HepG2 (cell line): ENCODE measurements at regions not wholly inside any gene's neighbourhood (a gene's known extent, or its start where the extent isn't known, plus 50 kb on each side); places are given as distances from the start of the nearest gene placed in this dataset.

Experiments
- ATAC-seq: fragments of 200-7000 bp; cut with Tn5 transposase; 3 replicates; pipeline ENCODE4 v1.9.1; 2020; ENCODE audit warnings: mild to moderate bottlenecking, moderate library complexity
- BruUV-seq: library from RNA; stranded (reverse); fragments of 400-500 nt; replicated peaks from 2 replicates; lab custom pipeline; 2021; lab: Mats Ljungman, UMichigan
- CTCF ChIA-PET: fragments of 300-600 bp; formaldehyde crosslinking; extraction: SDS; loops from one replicate; lab custom pipeline; 2021; ENCODE audit warnings: low total read pairs, inconsistent platforms, low intra/inter-chr PET ratio; lab: Yijun Ruan, JAX
- POLR2A ChIA-PET: fragments of 350-600 bp; sonication (Branson Sonifier 250); formaldehyde crosslinking; loops from one replicate; lab custom pipeline; 2020; ENCODE audit warnings: antibody characterized with exemption, inconsistent platforms; lab: Yijun Ruan, JAX
- DNase-seq: peaks from one replicate; pipeline ENCODE4 v3.0.0-alpha.2; 2015; ENCODE audit warnings: low spot score
- FAIRE-seq: peaks from 3 replicates; lab custom pipeline; 2011; peaks lifted over from hg19 to GRCh38; lab: Jason Lieb, UNC
- H2AFZ ChIP-seq: one replicate; pipeline ENCODE4 v1.6.1; 2011; ENCODE audit warnings: low read length, inconsistent platforms
- H3K27ac ChIP-seq: fragments of 300-600 bp; 3 replicates; pipeline ENCODE4 v1.8.0; 2011; ENCODE audit warnings: mixed run types, mild to moderate bottlenecking, mixed read lengths, low read length, inconsistent platforms; ENCODE audit not compliant: insufficient read depth; ENCODE audit errors: extremely low read length
- H3K27me3 ChIP-seq, 2 experiments: fragments of 200-600 bp in 1 of 2; 2 replicates in 1 of 2; 3 replicates in 1 of 2; pipeline versions ENCODE4 v1.6.0 to v1.8.0; 2011; ENCODE audit warnings: low read length in 2 of 2, mild to moderate bottlenecking in 2 of 2, moderate library complexity in 2 of 2, inconsistent platforms in 1 of 2; ENCODE audit not compliant: insufficient read depth in 2 of 2, control insufficient read depth in 1 of 2
- H3K36me3 ChIP-seq, 2 experiments: fragments of 200-600 bp in 1 of 2; replicated peaks in 1 of 2; 2 replicates in 1 of 2; 3 replicates in 1 of 2; pipeline versions ENCODE4 v1.5.1 to v1.8.0; 2011; ENCODE audit warnings: low read length in 2 of 2, inconsistent platforms in 1 of 2; ENCODE audit not compliant: insufficient read depth in 2 of 2, control insufficient read depth in 1 of 2
- H3K4me1 ChIP-seq: 2 replicates; pipeline ENCODE4 v1.5.1; 2012; ENCODE audit warnings: low read length, inconsistent platforms; ENCODE audit not compliant: insufficient read depth
- H3K4me2 ChIP-seq: 2 replicates; pipeline ENCODE4 v1.6.0; 2011; ENCODE audit warnings: low read depth, low read length, inconsistent platforms
- H3K4me3 ChIP-seq, 3 experiments: fragments of 200-600 bp in 1 of 3; sonication (generic), shearing (Covaris generic) in 1 of 3; replicated peaks in 1 of 3; 2 replicates each; pipeline ENCODE4 v1.5.1; 2011 to 2016; ENCODE audit warnings: low read length in 3 of 3, inconsistent platforms in 2 of 3, low read depth in 2 of 3, mild to moderate bottlenecking in 2 of 3, control low read depth in 1 of 3, mixed read lengths in 1 of 3; ENCODE audit not compliant: insufficient read depth in 1 of 3
- H3K79me2 ChIP-seq: one replicate; pipeline ENCODE4 v1.6.1; 2011; ENCODE audit warnings: low read length, inconsistent platforms; ENCODE audit not compliant: insufficient read depth
- H3K9ac ChIP-seq: 2 replicates; pipeline ENCODE4 v1.6.0; 2011; ENCODE audit warnings: mild to moderate bottlenecking, low read depth, low read length, inconsistent platforms; ENCODE audit not compliant: insufficient read depth
- H3K9me3 ChIP-seq: 2 replicates; pipeline ENCODE4 v1.5.1; 2012; ENCODE audit warnings: mild to moderate bottlenecking, low read length
- H4K20me1 ChIP-seq: 2 replicates; pipeline ENCODE4 v1.6.0; 2011; ENCODE audit warnings: inconsistent platforms, mild to moderate bottlenecking, low read length, moderate library complexity; ENCODE audit not compliant: insufficient read depth
- CHCHD3 ChIP-seq: sonication (generic); formaldehyde crosslinking; IDR thresholded peaks from 2 replicates; pipeline ENCODE4 v1.8.0; 2022; ENCODE audit warnings: mild to moderate bottlenecking, missing genetic modification reagents, moderate library complexity
- HES4 ChIP-seq: sonication (generic); formaldehyde crosslinking; IDR thresholded peaks from 2 replicates; pipeline ENCODE4 v1.9.0; 2021; ENCODE audit warnings: mild to moderate bottlenecking, missing genetic modification reagents, borderline replicate concordance
- KDM5B ChIP-seq: sonication (generic); formaldehyde crosslinking; IDR thresholded peaks from 2 replicates; pipeline ENCODE4 v1.4.0; 2020; ENCODE audit warnings: missing genetic modification reagents, mild to moderate bottlenecking, borderline replicate concordance
- NONO ChIP-seq, 2 experiments: fragments of 450-650 bp in 1 of 2; sonication (generic) in 1 of 2; formaldehyde crosslinking in 1 of 2; IDR thresholded peaks in 1 of 2; conservative IDR thresholded peaks in 1 of 2; 2 replicates each; pipeline versions ENCODE4 v1.6.1 to v1.8.0; 2017 to 2022; ENCODE audit warnings: mild to moderate bottlenecking in 1 of 2, missing genetic modification reagents in 1 of 2, moderate library complexity in 1 of 2
- NR1H2 ChIP-seq: sonication (generic); formaldehyde crosslinking; IDR thresholded peaks from 2 replicates; pipeline ENCODE4 v1.8.1; 2022; ENCODE audit warnings: low read depth, missing genetic modification reagents, borderline replicate concordance
- PLRG1 ChIP-seq: fragments of 450-650 bp; conservative IDR thresholded peaks from 2 replicates; pipeline ENCODE4 v1.6.1; 2016
- RFXAP ChIP-seq: sonication (generic); formaldehyde crosslinking; IDR thresholded peaks from 2 replicates; pipeline ENCODE4 v1.4.0; 2020; ENCODE audit warnings: missing genetic modification reagents, borderline replicate concordance
- SOX5 ChIP-seq: IDR thresholded peaks from 2 replicates; pipeline ENCODE4 v1.6.1; 2016; ENCODE audit warnings: borderline replicate concordance
- ZFP36 ChIP-seq: fragments of 150-350 bp; IDR thresholded peaks from 2 replicates; pipeline ENCODE4 v1.6.1; 2018; ENCODE audit warnings: borderline replicate concordance, low read length, low read depth; ENCODE audit not compliant: partially characterized antibody
- ZFP62 ChIP-seq: sonication (generic); formaldehyde crosslinking; IDR thresholded peaks from 2 replicates; pipeline ENCODE4 v1.4.0; 2020; ENCODE audit warnings: missing genetic modification reagents
- ZFY ChIP-seq: sonication (generic); formaldehyde crosslinking; IDR thresholded peaks from 2 replicates; pipeline ENCODE4 v1.4.0; 2020; ENCODE audit warnings: missing genetic modification reagents
- ZNF367 ChIP-seq: sonication (generic); formaldehyde crosslinking; IDR thresholded peaks from 2 replicates; pipeline ENCODE4 v1.4.0; 2020; ENCODE audit warnings: missing genetic modification reagents, borderline replicate concordance
- ZNF530 ChIP-seq: sonication (generic); formaldehyde crosslinking; IDR thresholded peaks from 2 replicates; pipeline ENCODE4 v1.5.0; 2020; ENCODE audit warnings: low read depth, mild to moderate bottlenecking, missing genetic modification reagents
- ZNF720 ChIP-seq: sonication (generic); formaldehyde crosslinking; IDR thresholded peaks from 2 replicates; pipeline ENCODE4 v1.4.0; 2020; ENCODE audit warnings: missing genetic modification reagents
- WGBS: methylation state at CpG from one replicate; pipeline ENCODE4 v1.1.6; 2017; ENCODE audit warnings: low lambda C conversion rate; 5-methylcytosine and 5-hydroxymethylcytosine counted together
- in situ Hi-C: cut with HindIII; loops from 2 replicates; pipeline ENCODE4 v1.10.0; 2017; ENCODE audit warnings: low pct_unique_long_range_greater_than_20kb; ENCODE audit not compliant: extremely low pct_ligation_motif_present
- intact Hi-C: fragments of 100-400 bp; cut with micrococcal nuclease; formaldehyde crosslinking; loops from one replicate; pipeline ENCODE4 v1.10.0; 2022; ENCODE audit not compliant: unreplicated experiment
- TF ChIP-seq, protein P1 (sequence below): sonication (generic); formaldehyde crosslinking; IDR thresholded peaks from 2 replicates; pipeline ENCODE4 v1.5.0; 2020; ENCODE audit warnings: mild to moderate bottlenecking, missing genetic modification reagents, moderate library complexity

GRCh38 chr19:20481736-20482135 lies 83.8 kb downstream of the ZNF737 start:
- Histone ChIP-seq H3K27me3 (no peaks in the 10 kb centered on the region), H4K20me1 (no peaks in the 10 kb centered on the region), H3K79me2 (no peaks in the 10 kb centered on the region), H3K4me3 (no peak overlapping the region), H2AFZ (no peak overlapping the region), H3K4me1 (no peaks in the 10 kb centered on the region), H3K27ac (no peak overlapping the region), H3K36me3 (no peaks in the 10 kb centered on the region), H3K4me2 (no peak overlapping the region), H3K9me3 (peaks cover 92% of the 10 kb centered on the region), H3K9ac (no peak overlapping the region)
- POLR2A ChIA-PET, result no interaction called here
- BruUV-seq, result no TSS peak
- TF ChIP-seq ZFY (CRISPR knock-in tag) (no peak), NONO (IDR thresholded peaks at IDR 0.05) (no peak), NONO (CRISPR knock-in tag; conservative IDR thresholded peaks at IDR 0.05) (no peak), PLRG1 (no peak), RFXAP (CRISPR knock-in tag) (no peak), SOX5 (CRISPR knock-in tag) (no peak), ZFP36 (no peak), NR1H2 (CRISPR knock-in tag) (no peak), ZNF720 (CRISPR knock-in tag) (no peak), HES4 (CRISPR knock-in tag) (no peak), ZNF367 (CRISPR knock-in tag) (no peak), ZFP62 (CRISPR knock-in tag) (no peak), KDM5B (CRISPR knock-in tag) (no peak), CHCHD3 (CRISPR knock-in tag) (no peak), ZNF530 (CRISPR knock-in tag) (no peak)
- TF ChIP-seq, protein P1, sequence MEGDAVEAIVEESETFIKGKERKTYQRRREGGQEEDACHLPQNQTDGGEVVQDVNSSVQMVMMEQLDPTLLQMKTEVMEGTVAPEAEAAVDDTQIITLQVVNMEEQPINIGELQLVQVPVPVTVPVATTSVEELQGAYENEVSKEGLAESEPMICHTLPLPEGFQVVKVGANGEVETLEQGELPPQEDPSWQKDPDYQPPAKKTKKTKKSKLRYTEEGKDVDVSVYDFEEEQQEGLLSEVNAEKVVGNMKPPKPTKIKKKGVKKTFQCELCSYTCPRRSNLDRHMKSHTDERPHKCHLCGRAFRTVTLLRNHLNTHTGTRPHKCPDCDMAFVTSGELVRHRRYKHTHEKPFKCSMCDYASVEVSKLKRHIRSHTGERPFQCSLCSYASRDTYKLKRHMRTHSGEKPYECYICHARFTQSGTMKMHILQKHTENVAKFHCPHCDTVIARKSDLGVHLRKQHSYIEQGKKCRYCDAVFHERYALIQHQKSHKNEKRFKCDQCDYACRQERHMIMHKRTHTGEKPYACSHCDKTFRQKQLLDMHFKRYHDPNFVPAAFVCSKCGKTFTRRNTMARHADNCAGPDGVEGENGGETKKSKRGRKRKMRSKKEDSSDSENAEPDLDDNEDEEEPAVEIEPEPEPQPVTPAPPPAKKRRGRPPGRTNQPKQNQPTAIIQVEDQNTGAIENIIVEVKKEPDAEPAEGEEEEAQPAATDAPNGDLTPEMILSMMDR (CRISPR knock-in tag), result no peak
- DNase-seq (no peak), FAIRE-seq (no peak), ATAC-seq (no peak)
- intact Hi-C loops (no loop called here), in situ Hi-C loops (no loop called here)
- WGBS, result 6% methylated on average over 1 of the region's 1 CpG
- CTCF ChIA-PET, result no interaction called here
